ENCODE measurements at regions not wholly inside any gene's neighbourhood (a gene's known extent, or its start where the extent isn't known, plus 50 kb on each side); places are given as distances from the start of the nearest gene placed in this dataset.

DNA sequence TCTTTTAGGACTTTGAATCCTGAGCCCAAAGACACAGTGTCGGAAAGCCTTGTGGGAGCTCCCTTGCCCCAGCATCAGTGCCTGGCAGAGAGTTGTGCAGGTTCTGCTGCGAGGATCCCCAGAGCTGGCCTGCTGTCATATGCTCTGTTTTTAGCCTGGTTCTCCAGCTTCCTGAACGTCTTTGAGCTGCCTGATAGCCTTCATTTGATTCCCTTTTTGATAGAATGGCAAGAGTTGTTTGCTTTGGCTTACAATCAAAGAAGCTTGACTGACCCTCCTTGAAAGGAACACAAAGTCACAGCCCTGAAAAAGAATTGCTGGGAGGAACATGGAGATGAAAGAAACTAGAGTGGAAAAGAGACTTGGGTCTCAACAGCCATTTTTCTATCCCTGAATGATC, 95.4 kb downstream of the C1QL2 start (continued):
- TF ChIP-seq, protein P1, sequence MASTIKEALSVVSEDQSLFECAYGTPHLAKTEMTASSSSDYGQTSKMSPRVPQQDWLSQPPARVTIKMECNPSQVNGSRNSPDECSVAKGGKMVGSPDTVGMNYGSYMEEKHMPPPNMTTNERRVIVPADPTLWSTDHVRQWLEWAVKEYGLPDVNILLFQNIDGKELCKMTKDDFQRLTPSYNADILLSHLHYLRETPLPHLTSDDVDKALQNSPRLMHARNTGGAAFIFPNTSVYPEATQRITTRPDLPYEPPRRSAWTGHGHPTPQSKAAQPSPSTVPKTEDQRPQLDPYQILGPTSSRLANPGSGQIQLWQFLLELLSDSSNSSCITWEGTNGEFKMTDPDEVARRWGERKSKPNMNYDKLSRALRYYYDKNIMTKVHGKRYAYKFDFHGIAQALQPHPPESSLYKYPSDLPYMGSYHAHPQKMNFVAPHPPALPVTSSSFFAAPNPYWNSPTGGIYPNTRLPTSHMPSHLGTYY (CRISPR knock-in tag; IDR thresholded peaks at IDR 0.05), result no peak
- TF ChIP-seq, protein P2, sequence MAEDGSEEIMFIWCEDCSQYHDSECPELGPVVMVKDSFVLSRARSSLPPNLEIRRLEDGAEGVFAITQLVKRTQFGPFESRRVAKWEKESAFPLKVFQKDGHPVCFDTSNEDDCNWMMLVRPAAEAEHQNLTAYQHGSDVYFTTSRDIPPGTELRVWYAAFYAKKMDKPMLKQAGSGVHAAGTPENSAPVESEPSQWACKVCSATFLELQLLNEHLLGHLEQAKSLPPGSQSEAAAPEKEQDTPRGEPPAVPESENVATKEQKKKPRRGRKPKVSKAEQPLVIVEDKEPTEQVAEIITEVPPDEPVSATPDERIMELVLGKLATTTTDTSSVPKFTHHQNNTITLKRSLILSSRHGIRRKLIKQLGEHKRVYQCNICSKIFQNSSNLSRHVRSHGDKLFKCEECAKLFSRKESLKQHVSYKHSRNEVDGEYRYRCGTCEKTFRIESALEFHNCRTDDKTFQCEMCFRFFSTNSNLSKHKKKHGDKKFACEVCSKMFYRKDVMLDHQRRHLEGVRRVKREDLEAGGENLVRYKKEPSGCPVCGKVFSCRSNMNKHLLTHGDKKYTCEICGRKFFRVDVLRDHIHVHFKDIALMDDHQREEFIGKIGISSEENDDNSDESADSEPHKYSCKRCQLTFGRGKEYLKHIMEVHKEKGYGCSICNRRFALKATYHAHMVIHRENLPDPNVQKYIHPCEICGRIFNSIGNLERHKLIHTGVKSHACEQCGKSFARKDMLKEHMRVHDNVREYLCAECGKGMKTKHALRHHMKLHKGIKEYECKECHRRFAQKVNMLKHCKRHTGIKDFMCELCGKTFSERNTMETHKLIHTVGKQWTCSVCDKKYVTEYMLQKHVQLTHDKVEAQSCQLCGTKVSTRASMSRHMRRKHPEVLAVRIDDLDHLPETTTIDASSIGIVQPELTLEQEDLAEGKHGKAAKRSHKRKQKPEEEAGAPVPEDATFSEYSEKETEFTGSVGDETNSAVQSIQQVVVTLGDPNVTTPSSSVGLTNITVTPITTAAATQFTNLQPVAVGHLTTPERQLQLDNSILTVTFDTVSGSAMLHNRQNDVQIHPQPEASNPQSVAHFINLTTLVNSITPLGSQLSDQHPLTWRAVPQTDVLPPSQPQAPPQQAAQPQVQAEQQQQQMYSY (CRISPR knock-in tag; IDR thresholded peaks at IDR 0.05), result no peak
- TF ChIP-seq, protein P3, sequence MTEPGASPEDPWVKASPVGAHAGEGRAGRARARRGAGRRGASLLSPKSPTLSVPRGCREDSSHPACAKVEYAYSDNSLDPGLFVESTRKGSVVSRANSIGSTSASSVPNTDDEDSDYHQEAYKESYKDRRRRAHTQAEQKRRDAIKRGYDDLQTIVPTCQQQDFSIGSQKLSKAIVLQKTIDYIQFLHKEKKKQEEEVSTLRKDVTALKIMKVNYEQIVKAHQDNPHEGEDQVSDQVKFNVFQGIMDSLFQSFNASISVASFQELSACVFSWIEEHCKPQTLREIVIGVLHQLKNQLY (CRISPR knock-in tag; IDR thresholded peaks at IDR 0.05), result no peak
- TF ChIP-seq, protein P4, sequence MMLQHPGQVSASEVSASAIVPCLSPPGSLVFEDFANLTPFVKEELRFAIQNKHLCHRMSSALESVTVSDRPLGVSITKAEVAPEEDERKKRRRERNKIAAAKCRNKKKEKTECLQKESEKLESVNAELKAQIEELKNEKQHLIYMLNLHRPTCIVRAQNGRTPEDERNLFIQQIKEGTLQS (CRISPR knock-in tag; conservative IDR thresholded peaks at IDR 0.05), result no peak
- no peak for TF ChIP-seq KAT7 (CRISPR knock-in tag; IDR thresholded peaks at IDR 0.05; ENCODE audit: borderline replicate concordance)
- TF ChIP-seq, protein P5, sequence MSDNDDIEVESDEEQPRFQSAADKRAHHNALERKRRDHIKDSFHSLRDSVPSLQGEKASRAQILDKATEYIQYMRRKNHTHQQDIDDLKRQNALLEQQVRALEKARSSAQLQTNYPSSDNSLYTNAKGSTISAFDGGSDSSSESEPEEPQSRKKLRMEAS (CRISPR knock-in tag; IDR thresholded peaks at IDR 0.05), result no peak
- TF ChIP-seq IRF2 (CRISPR knock-in tag; IDR thresholded peaks at IDR 0.05; ENCODE audit: borderline replicate concordance, low read depth), result no peak
- no peak for TF ChIP-seq SMAD4 (CRISPR knock-in tag; IDR thresholded peaks at IDR 0.05)
- TF ChIP-seq TEAD4 (CRISPR knock-in tag; IDR thresholded peaks at IDR 0.05), result no peak
- no peak for TF ChIP-seq TEAD1 (CRISPR knock-in tag; IDR thresholded peaks at IDR 0.05)
- TF ChIP-seq, protein P6, sequence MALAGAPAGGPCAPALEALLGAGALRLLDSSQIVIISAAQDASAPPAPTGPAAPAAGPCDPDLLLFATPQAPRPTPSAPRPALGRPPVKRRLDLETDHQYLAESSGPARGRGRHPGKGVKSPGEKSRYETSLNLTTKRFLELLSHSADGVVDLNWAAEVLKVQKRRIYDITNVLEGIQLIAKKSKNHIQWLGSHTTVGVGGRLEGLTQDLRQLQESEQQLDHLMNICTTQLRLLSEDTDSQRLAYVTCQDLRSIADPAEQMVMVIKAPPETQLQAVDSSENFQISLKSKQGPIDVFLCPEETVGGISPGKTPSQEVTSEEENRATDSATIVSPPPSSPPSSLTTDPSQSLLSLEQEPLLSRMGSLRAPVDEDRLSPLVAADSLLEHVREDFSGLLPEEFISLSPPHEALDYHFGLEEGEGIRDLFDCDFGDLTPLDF (CRISPR knock-in tag; IDR thresholded peaks at IDR 0.05), result no peak
- TF ChIP-seq, protein P7, sequence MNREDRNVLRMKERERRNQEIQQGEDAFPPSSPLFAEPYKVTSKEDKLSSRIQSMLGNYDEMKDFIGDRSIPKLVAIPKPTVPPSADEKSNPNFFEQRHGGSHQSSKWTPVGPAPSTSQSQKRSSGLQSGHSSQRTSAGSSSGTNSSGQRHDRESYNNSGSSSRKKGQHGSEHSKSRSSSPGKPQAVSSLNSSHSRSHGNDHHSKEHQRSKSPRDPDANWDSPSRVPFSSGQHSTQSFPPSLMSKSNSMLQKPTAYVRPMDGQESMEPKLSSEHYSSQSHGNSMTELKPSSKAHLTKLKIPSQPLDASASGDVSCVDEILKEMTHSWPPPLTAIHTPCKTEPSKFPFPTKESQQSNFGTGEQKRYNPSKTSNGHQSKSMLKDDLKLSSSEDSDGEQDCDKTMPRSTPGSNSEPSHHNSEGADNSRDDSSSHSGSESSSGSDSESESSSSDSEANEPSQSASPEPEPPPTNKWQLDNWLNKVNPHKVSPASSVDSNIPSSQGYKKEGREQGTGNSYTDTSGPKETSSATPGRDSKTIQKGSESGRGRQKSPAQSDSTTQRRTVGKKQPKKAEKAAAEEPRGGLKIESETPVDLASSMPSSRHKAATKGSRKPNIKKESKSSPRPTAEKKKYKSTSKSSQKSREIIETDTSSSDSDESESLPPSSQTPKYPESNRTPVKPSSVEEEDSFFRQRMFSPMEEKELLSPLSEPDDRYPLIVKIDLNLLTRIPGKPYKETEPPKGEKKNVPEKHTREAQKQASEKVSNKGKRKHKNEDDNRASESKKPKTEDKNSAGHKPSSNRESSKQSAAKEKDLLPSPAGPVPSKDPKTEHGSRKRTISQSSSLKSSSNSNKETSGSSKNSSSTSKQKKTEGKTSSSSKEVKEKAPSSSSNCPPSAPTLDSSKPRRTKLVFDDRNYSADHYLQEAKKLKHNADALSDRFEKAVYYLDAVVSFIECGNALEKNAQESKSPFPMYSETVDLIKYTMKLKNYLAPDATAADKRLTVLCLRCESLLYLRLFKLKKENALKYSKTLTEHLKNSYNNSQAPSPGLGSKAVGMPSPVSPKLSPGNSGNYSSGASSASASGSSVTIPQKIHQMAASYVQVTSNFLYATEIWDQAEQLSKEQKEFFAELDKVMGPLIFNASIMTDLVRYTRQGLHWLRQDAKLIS (CRISPR knock-in tag; IDR thresholded peaks at IDR 0.05; ENCODE audit: borderline replicate concordance), result no peak
- TF ChIP-seq HMGA2 (CRISPR knock-in tag; IDR thresholded peaks at IDR 0.05), result no peak
- no peak for TF ChIP-seq JAZF1 (CRISPR knock-in tag; IDR thresholded peaks at IDR 0.05)

DNA sequence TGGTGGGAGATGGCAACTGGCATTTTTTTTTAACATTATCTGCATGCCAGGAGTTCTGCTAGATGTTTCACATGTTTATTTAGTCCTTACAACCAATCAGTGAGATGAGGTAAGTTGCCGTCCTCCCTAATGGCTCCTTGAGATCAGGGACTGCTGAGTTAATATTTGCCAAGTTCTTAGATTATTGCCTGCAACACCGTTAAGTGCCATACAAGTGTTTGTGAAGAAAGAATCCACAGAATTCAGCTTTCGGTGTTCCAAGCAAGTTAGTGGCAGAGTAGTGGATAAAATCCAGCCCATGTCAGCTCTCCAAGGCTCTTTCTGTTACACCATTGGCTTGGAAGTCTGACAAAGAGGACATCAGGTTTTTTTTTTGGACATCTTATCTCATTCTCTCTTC, 95.9 kb downstream of the C1QL2 start:
- DNase-seq (ENCODE audit: low spot score) (no peak), ATAC-seq (no peak)
- H3K27me3 Mint-ChIP-seq (ENCODE audit: low read depth), result peaks cover 6% of the 10 kb centered on the region; the same call in 1 of the 2 replicates
- H3K4me1 Mint-ChIP-seq, result no peaks in the 10 kb centered on the region
- no peak overlapping the region for H3K27ac Mint-ChIP-seq
- POLR2A ChIA-PET, result interaction anchor here (0.7 kb wide), 1 partner anchor 195 kb away, joined by 3 read pairs; no protein-coding TSS in a partner anchor
- CTCF ChIA-PET, result interaction anchor here (1.9 kb wide), 1 partner anchor 13 kb away, joined by 5 read pairs; no protein-coding TSS in a partner anchor
- no peaks in the 10 kb centered on the region for H3K36me3 Mint-ChIP-seq
- H3K9me3 Mint-ChIP-seq, result peaks cover 15% of the 10 kb centered on the region
- H3K4me3 Mint-ChIP-seq, result no peak overlapping the region
- TF ChIP-seq NFATC4 (CRISPR knock-in tag; IDR thresholded peaks at IDR 0.05), result no peak
- no peak for TF ChIP-seq OVOL2 (CRISPR knock-in tag; IDR thresholded peaks at IDR 0.05; ENCODE audit: borderline replicate concordance)
- TF ChIP-seq FOXK1 (CRISPR knock-in tag; IDR thresholded peaks at IDR 0.05), result no peak
- no peak for TF ChIP-seq TEAD1 (CRISPR knock-in tag; IDR thresholded peaks at IDR 0.05)
- TF ChIP-seq HMGA2 (CRISPR knock-in tag; IDR thresholded peaks at IDR 0.05), result no peak
- TF ChIP-seq, protein P5 (CRISPR knock-in tag; IDR thresholded peaks at IDR 0.05), result no peak
- TF ChIP-seq, protein P8, sequence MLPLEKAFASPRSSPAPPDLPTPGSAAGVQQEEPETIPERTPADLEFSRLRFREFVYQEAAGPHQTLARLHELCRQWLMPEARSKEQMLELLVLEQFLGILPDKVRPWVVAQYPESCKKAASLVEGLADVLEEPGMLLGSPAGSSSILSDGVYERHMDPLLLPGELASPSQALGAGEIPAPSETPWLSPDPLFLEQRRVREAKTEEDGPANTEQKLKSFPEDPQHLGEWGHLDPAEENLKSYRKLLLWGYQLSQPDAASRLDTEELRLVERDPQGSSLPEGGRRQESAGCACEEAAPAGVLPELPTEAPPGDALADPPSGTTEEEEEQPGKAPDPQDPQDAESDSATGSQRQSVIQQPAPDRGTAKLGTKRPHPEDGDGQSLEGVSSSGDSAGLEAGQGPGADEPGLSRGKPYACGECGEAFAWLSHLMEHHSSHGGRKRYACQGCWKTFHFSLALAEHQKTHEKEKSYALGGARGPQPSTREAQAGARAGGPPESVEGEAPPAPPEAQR (CRISPR knock-in tag; IDR thresholded peaks at IDR 0.05), result no peak
